ENCODE measurements at regions not wholly inside any gene's neighbourhood (a gene's known extent, or its start where the extent isn't known, plus 50 kb on each side); places are given as distances from the start of the nearest gene placed in this dataset.

GRCh38 chr14:31950331-31950730 lies 126.8 kb upstream of the ARHGAP5 start:
- TF ChIP-seq POLR2A (IDR thresholded peaks at IDR 0.05) = no peak
- TF ChIP-seq, protein P1, sequence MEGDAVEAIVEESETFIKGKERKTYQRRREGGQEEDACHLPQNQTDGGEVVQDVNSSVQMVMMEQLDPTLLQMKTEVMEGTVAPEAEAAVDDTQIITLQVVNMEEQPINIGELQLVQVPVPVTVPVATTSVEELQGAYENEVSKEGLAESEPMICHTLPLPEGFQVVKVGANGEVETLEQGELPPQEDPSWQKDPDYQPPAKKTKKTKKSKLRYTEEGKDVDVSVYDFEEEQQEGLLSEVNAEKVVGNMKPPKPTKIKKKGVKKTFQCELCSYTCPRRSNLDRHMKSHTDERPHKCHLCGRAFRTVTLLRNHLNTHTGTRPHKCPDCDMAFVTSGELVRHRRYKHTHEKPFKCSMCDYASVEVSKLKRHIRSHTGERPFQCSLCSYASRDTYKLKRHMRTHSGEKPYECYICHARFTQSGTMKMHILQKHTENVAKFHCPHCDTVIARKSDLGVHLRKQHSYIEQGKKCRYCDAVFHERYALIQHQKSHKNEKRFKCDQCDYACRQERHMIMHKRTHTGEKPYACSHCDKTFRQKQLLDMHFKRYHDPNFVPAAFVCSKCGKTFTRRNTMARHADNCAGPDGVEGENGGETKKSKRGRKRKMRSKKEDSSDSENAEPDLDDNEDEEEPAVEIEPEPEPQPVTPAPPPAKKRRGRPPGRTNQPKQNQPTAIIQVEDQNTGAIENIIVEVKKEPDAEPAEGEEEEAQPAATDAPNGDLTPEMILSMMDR (IDR thresholded peaks at IDR 0.05) = no peak
